Pancreas (tissue), 10 donors: ENCODE measurements at regions not wholly inside any gene's neighbourhood (a gene's known extent, or its start where the extent isn't known, plus 50 kb on each side); places are given as distances from the start of the nearest gene placed in this dataset.

Experiments
- ATAC-seq, 4 donors: fragments of 200-7000 bp; cut with Tn5 transposase; one replicate each; pipeline versions ENCODE4 v1.8.0 to v1.9.1; 2020; ENCODE audit warnings: mild to moderate bottlenecking in 4 of 4, moderate library complexity in 4 of 4
- DNase-seq, 6 donors: peaks; one replicate each; pipeline ENCODE4 v3.0.0-alpha.2; 2020
- FAIRE-seq: peaks from 2 replicates; lab custom pipeline; 2012; peaks lifted over from hg19 to GRCh38; lab: Jason Lieb, UNC
- H3K27ac ChIP-seq, 4 donors: fragments of 200-600 bp; sonication (generic); 1 replicate in 3 of 4; 2 replicates in 1 of 4; pipeline versions ENCODE4 v1.5.0 to v1.8.0; 2020
- H3K27me3 ChIP-seq, 4 donors: fragments of 200-600 bp; one replicate each; pipeline ENCODE4 v1.8.0; 2021
- H3K36me3 ChIP-seq, 3 donors: fragments of 200-600 bp; sonication (generic) in 1 of 3; one replicate each; pipeline versions ENCODE4 v1.5.0 to v1.8.0; 2020 to 2021
- H3K4me1 ChIP-seq, 3 donors: fragments of 200-600 bp; one replicate each; pipeline ENCODE4 v1.8.0; 2021
- H3K4me3 ChIP-seq, 4 donors: fragments of 200-600 bp; sonication (generic) in 2 of 4; one replicate each; pipeline versions ENCODE4 v1.5.0 to v1.8.0; 2020 to 2021
- H3K9me3 ChIP-seq, 4 donors: fragments of 200-600 bp; one replicate each; pipeline ENCODE4 v1.8.0; 2021
- CTCF ChIP-seq, 4 donors: fragments of 200-600 bp; sonication (generic) in 3 of 4; IDR thresholded peaks; one replicate each; pipeline versions ENCODE4 v1.5.0 to v1.8.0; 2021; ENCODE audit warnings: antibody characterized with exemption in 4 of 4
- WGBS, 2 donors: extraction: QIAGEN DNeasy Blood & Tissue Kit; methylation state at CpG; one replicate each; pipeline ENCODE4 v1.1.7; 2013; 5-methylcytosine and 5-hydroxymethylcytosine counted together
- intact Hi-C, 3 donors: fragments of 100-400 bp; cut with DNase I; formaldehyde crosslinking; loops; one replicate each; pipeline versions ENCODE4 v1.11.1 to v1.14.2; 2022
- donor health status: healthy with polysubstance abuse.
- donor health status: DM: no; HTN: no; CAD: no; lungs with moderate emphysema.
- donor health status: DM: no; HTN: no; CAD: no.
- donor health status: control.
- donor health status: control.
- donor health status: Bipolar disorder and iron deficiency.
- donor health status: DM: yes; HTN: yes; CAD: no.
- donor health status: DM: no; HTN: no; CAD: no.
- donor health status: DM: no; HTN: no; CAD: no.
- donor health status: DM: yes; HTN: yes; CAD: no.

- Histone ChIP-seq H3K27ac (no peak overlapping the region), H3K9me3 (no peaks in the 10 kb centered on the region), H3K4me1 (no peaks in the 10 kb centered on the region), H3K27me3 (no peaks in the 10 kb centered on the region), H3K4me3 (no peak overlapping the region), H3K36me3 (no peaks in the 10 kb centered on the region)
- TF ChIP-seq CTCF (IDR thresholded peaks at IDR 0.05): no peak
- intact Hi-C loops: no loop called here
- FAIRE-seq (no peak), ATAC-seq (no peak), DNase-seq (no peak)
Measured at GRCh38 chr4:116878280-116878679, 207.1 kb downstream of the TRAM1L1 start.

DNA sequence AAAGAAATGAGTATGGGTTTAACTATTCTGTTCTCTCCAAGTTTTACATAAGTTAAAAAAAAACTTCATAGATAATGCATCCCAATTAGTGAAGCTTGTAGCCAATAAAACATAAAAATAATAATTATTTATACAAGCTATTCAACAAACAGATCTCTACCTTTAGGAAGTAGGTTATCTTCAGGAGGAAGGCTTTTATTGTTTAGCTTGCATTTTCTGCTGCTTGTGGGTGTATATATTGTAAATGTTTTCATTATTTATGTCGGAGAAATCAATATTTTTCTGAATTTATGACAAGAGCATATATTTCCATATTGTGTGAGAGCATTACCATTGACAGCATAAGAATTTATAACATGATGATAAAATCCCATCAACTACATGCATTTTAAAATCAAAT is 208.3 kb downstream of the TRAM1L1 start:
- Histone ChIP-seq H3K9me3 (no peaks in the 10 kb centered on the region), H3K36me3 (no peaks in the 10 kb centered on the region), H3K27ac (no peak overlapping the region), H3K4me3 (no peak overlapping the region), H3K27me3 (no peaks in the 10 kb centered on the region), H3K4me1 (no peaks in the 10 kb centered on the region)
- ATAC-seq (no peak), FAIRE-seq (no peak), DNase-seq (no peak)
- 66 to 71% methylated on average over 1 of the region's 1 CpG for WGBS, 2 donors
- intact Hi-C loops: no loop called here
- TF ChIP-seq CTCF (IDR thresholded peaks at IDR 0.05): no peak

- DNase-seq (no peak), FAIRE-seq (no peak), ATAC-seq (no peak)
- Histone ChIP-seq H3K9me3 (no peaks in the 10 kb centered on the region), H3K27ac (no peak overlapping the region), H3K4me3 (no peak overlapping the region), H3K4me1 (no peaks in the 10 kb centered on the region), H3K36me3 (no peaks in the 10 kb centered on the region), H3K27me3 (no peaks in the 10 kb centered on the region)
- TF ChIP-seq CTCF (IDR thresholded peaks at IDR 0.05): no peak
- WGBS, 2 donors: 13 to 23% methylated on average over 1 of the region's 1 CpG
- intact Hi-C loops: no loop called here
Measured at GRCh38 chr4:116872941-116873340, 212.4 kb downstream of the TRAM1L1 start.

- 67 to 76% methylated on average over 1 of the region's 1 CpG for WGBS, 2 donors
- no peaks in the 10 kb centered on the region for H3K36me3 ChIP-seq
- no peak overlapping the region for H3K4me3 ChIP-seq
- no peaks in the 10 kb centered on the region for H3K4me1 ChIP-seq
- DNase-seq (no peak), ATAC-seq (no peak), FAIRE-seq (no peak)
- no peak for TF ChIP-seq CTCF (IDR thresholded peaks at IDR 0.05)
- intact Hi-C loops: no loop called here
- H3K9me3 ChIP-seq: no peaks in the 10 kb centered on the region
- H3K27me3 ChIP-seq: no peaks in the 10 kb centered on the region
- H3K27ac ChIP-seq: no peak overlapping the region
Measured at GRCh38 chr4:116872308-116872707, 213.1 kb downstream of the TRAM1L1 start.

DNA sequence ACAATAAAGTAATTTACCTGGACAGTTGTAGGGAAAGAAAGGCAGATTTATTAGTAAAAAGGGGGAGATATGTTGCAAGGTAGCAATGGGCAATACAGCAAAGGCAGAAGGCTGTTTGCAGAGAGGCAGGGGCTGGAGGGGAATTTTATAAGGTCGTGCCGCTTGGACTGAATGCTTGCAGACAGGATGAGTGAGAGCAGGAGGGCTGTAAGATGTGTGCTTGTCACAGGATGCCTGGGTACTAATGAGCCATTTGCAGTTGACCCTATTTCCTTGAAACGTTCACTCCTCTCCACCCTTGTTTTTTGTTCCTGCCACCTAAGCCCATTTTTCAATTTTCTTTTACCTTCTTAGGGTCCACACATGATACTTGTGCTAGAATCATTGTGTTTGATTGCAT is 214.7 kb downstream of the TRAM1L1 start:
- no peak for ATAC-seq
- no peaks in the 10 kb centered on the region for H3K27me3 ChIP-seq
- no peak for TF ChIP-seq CTCF (IDR thresholded peaks at IDR 0.05)
- H3K4me1 ChIP-seq: no peaks in the 10 kb centered on the region
- H3K27ac ChIP-seq: no peak overlapping the region
- no peak for DNase-seq
- 36% methylated on average over 3 of the region's 3 CpGs for WGBS, 2 donors
- H3K4me3 ChIP-seq: no peak overlapping the region
- no peaks in the 10 kb centered on the region for H3K36me3 ChIP-seq
- no peaks in the 10 kb centered on the region for H3K9me3 ChIP-seq
- intact Hi-C loops: no loop called here
- FAIRE-seq: no peak
